RPMI7951 (cell line): ENCODE measurements at regions not wholly inside any gene's neighbourhood (a gene's known extent, or its start where the extent isn't known, plus 50 kb on each side); places are given as distances from the start of the nearest gene placed in this dataset.

Experiments used
- DNase-seq: peaks from one replicate; pipeline ENCODE4 v3.0.0-alpha.2; 2012; ENCODE audit warnings: low read depth

DNA sequence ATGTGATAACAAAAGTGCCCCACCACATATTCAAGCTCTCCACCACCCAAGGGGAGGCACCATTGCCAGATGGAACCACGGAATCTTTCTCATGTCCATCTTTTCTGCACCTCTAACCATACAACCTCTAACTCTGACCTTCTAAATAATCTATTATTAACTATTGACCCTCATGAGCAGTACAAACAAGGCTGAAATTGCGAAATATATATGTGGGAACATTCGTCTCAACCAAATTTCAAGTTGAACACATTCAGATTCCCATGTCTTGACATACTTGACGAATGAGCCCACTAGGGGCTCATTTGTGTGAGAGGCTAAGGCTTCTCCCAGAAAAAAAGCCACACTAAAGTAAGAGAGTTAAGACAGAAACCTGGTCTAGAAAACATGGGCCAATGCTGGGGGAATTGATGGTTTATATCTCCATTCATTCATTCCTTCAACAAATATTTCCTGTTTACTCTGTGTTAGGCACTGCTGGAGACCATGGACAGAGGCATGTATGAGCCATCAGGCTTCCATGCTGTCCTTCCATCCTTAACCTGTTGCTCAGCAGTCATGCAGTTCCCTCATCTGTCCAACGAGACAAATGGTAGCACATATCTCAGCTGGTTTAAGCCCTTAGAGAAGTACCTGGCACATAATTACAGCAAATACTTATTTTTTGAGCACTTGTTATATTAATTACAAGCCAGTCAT, 130.4 kb downstream of the ESM1 start:
- no peak for DNase-seq

DNA sequence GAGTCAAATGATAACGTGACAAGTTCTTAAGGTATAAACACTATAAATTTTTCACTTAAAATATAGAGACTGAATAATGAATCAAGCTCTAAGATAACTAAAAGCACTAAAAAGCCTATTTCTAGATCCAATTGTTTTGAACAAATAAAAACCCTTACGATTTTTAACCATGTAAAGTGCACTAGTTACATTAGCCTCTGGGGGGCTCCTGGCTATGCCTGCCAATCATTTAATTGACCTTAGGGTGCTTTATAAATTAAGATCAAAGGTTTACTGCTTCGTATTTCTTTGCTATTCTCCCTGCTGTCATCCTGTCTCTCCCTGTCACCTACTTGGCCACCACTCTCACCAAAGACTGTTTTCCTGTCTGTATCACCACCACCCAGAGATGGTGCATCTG, 133.4 kb downstream of the ESM1 start:
- no peak for DNase-seq

DNA sequence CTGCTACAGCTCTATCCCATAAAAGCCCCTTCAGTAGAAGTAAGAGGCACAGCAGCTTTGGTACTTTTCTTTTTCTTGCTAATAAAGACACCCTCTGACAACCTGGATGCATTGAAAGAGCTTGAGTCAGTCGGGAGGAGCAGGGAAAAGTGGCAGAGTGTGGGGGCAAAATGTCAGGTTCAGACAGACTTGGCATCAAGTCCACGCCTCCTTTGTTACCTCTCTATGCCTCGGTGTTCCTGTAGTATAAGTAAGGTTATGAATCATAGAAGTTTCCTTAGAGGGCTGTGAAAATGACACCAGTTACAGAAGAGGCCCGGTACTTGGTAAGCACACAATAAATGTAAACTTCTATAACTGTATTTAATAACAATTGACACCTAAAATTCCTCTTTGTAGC, 133.9 kb downstream of the ESM1 start:
- no peak for DNase-seq

- DNase-seq: no peak
Measured at GRCh38 chr5:54848581-54848980, 136.8 kb downstream of the ESM1 start.

DNA sequence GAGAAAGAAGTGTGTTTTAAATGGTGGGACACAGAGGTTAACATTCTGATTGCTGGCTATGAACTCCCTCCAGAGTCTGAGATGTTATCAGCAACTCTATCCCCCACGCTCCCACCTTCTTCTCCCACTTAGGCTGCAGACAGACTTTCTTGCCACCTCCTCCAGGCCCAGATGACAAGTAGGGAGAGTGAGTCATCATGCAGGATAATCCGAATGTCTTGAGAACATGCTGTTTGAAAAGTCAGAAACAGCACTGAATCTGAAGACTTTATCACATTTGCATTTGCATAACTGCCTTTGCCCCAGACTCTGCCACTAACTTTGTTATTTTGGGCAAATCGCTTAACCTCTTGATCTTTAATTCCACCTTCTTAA, 139.8 kb downstream of the ESM1 start:
- DNase-seq: peak; percentile 64

DNA sequence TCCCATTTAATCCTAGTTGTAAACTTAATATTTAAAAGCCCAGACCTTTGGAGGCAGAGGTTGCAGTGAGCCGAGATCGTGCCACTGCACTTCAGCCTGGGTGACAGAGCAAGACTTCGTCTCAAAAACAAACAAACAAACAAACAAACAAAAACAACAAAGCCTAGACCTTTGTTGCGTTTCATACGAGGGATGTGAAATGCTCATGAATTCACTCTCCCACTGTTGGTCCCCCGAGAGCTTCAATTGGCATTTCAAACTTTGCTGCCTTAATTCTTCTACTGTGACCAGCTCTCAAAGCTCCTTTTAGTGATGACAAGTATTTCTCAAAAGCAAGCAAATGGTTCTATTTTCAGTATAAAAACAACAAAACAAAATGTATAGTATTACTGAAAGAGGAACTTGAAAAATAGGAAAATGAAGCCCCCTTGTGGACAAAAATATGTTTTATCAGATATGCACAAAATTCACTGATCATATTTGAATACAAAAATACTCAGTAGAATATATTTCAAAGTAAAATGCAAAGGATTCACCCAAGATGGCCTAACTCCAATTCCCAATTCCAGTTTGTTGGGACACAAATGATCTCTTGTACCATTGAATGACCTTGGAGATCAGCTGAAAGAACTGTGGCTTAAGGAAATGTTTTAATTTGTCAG, 140.4 kb downstream of the ESM1 start:
- peak; percentile 52 for DNase-seq

GRCh38 chr5:54844266-54844665, 141.1 kb downstream of the ESM1 start:
- DNase-seq: no peak

DNA sequence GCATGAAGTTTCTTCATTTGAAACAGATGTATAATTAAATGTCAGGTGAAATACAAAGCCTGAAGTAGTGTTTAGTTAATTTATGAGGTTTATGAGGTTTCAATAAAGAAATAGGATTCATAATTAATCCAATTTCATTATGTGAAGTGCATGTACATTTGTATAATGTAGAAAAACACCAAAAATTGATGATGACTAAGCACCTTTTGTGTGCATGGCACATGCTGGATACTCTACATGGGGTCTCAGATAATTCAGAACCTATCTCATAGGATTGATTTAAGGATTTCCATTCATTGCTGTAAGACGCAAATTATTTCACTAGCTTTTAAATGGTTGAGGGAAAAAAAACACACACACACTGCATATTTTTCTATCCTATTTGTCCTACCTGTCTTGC, 143.9 kb downstream of the ESM1 start:
- DNase-seq: no peak

DNA sequence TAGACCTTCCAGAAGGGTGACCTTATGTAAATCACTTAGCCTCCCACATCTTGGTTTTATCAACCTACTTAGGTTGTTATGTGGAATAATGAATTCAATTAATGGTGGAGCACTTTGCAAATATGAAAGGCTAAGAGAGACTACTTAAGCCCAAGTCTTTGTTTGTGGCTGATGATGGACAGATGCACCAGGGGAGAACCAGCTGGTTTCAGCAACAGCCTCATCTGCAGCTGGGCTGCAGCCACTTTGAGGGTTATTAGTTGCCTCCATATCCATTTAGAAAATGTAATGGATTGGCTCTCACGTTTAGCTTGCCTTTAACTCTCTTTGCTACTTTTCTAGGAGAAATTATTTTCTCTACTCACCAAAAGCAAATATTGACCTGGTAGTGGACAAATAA, 146.6 kb downstream of the ESM1 start:
- no peak for DNase-seq

DNA sequence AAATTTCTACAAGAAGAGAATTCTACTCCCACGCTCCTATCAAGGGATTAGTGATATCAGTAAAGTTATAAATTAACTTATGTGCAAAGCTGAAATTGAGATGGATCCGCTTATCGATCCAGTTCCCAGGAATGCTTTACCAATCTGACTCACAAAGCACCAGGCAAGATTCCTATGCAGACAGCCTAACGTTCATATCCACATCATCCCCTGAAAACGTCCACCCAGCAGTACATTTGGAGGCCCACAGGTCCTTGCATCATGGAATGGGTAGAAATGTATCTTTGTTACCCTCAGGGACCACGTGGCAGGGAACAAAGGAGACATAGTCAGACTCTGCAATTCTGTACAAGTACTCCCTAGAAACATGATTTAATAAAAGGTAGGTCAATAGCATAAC, 147.4 kb downstream of the ESM1 start:
- no peak for DNase-seq

- no peak for DNase-seq
Measured at GRCh38 chr5:54837093-54837492, 148.3 kb downstream of the ESM1 start.

DNA sequence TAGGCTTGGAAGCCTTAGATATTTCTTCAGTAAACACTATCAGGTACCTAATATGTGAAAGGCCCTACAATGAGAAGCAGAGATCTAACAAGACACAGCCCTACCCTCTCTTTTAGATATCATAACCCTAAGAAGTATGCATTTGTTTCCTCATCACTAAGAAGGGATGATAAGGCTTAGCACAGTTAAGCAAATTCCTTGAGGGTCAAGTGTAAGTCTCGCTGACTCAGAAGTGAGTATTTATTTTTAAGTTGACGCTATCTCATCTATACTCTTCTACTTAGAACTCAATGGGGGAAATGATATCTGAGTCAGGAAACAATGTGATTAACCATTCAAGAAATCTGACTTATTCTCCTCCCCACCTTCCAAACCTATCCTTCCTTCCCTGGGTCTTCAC, 149.7 kb downstream of the ESM1 start:
- DNase-seq: no peak

GRCh38 chr5:54834121-54834842, 151.1 kb downstream of the ESM1 start:
- no peak for DNase-seq

DNA sequence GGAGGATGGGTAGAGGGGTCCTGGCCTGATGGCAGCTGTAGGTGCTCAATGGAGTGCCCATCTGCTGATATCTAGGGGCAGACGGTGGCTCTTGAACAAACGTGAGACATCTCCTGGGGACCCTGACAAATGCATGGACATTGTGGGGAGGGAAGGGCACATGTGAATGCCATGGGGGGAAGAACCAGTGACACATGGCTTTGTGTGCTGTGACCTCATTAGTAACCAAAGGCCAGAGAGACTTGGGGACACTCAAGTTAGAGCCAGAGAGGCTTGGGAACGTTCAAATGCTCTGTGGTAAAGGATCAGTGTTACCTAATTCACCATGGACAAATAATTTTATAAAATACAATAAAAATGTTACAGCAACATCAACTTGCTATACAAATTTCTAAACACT, 151.8 kb downstream of the ESM1 start:
- no peak for DNase-seq

GRCh38 chr5:54832858-54833257, 152.5 kb downstream of the ESM1 start:
- no peak for DNase-seq

GRCh38 chr5:54832045-54832444, 153.3 kb downstream of the ESM1 start:
- DNase-seq: peak; percentile 28

- DNase-seq: no peak
Measured at GRCh38 chr5:54831233-54831632, 154.2 kb downstream of the ESM1 start.

DNA sequence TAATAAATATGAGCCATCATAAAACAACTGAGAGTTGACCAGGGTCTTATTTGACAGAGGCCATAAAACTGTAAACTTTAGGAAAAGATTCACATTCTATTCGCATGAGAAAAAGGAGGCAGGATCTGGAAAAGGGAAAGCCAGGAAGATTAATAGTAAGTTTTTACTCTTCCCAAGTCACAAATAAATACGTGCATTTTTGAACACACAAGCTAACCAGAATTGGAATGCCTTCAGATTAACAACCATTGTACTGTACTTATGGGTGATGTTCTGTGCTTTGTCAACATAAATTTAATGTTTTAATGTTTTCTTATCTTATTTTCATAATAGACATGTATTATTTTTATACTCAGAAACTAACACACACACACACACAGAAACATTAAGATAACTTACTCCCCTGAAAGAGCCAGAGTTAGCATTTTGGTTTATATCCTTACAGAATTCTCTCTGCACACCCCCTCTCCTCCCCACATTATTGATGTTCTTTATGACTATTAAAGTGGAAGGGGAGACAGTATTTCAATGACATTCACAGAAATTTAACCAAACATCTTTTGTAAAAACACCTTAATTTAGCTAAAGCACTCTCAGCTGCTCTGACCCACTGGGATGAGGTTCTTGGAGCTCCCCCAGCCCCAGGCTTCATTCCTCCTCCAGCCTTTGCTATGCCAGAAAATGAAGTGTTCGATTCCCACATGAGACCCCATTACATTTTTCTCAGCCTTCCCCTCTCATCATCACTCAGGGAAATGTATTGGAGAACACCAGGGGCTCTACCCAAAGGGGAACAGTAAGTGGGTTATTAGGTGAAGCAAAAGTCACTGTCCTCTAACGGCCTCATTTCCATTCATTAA, 155.5 kb downstream of the ESM1 start:
- no peak for DNase-seq

DNA sequence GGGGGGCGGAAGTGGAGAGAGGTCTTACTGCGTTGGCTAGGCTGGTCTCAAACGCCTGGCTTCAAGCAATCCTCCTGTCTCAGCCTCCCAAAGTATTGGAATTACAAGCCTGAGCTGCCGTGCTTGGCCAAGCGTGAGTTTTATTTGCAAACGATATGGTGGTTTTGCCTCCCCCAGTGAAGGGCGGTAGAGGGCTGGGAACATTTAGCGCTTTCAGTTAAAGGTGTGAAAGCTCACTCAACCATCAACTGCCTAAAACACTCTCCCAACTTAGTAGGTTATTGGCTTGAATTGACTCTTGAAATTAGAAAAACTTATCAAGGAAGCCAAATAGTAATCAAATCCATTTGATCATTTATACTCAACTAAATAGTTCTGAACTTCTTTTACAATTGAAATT, 156.3 kb downstream of the ESM1 start:
- no peak for DNase-seq

DNA sequence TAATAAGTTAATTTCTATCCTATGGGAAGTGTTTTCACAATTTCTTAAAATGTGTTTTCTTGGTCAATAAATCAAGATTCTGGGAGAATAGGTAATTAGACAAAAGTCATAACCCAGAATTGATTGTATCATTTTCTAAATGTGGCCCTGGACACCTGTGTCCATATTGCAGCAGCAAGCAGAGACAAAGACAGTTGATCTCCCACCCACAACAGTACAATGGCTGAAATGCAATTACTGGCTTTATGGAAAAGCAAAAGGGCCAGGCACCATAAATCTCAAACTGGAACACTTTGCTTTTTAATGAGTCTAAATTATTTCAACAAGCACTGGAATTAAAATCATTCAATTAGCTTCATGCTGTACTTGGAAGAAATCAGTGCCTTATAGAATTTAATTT, 157.2 kb downstream of the ESM1 start:
- DNase-seq: no peak

- DNase-seq: no peak
Measured at GRCh38 chr5:54825005-54825404, 160.4 kb downstream of the ESM1 start.

DNA sequence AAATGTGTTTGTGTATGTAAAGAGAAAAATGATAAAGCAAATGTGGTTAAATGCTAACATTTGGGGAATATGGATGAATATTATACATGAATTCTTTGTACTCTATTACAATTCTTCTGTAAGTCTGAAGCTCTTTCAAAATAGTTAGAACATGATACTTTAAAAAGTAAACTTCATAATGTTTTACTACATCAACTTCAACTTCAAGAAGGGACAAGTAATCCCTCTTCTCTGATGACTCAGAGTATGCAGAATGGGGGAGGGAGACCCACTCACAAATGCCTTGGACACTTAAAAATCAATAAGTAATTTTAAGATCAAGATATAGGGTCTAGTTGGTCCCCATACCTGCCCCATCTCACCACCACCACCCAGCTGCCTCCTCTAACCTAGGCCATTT, 162.4 kb downstream of the ESM1 start:
- no peak for DNase-seq
